ENCODE measurements at regions not wholly inside any gene's neighbourhood (a gene's known extent, or its start where the extent isn't known, plus 50 kb on each side); places are given as distances from the start of the nearest gene placed in this dataset.

GRCh38 chr2:221808488-221808887, 236.4 kb upstream of the EPHA4 start:
- TF ChIP-seq, protein P1, sequence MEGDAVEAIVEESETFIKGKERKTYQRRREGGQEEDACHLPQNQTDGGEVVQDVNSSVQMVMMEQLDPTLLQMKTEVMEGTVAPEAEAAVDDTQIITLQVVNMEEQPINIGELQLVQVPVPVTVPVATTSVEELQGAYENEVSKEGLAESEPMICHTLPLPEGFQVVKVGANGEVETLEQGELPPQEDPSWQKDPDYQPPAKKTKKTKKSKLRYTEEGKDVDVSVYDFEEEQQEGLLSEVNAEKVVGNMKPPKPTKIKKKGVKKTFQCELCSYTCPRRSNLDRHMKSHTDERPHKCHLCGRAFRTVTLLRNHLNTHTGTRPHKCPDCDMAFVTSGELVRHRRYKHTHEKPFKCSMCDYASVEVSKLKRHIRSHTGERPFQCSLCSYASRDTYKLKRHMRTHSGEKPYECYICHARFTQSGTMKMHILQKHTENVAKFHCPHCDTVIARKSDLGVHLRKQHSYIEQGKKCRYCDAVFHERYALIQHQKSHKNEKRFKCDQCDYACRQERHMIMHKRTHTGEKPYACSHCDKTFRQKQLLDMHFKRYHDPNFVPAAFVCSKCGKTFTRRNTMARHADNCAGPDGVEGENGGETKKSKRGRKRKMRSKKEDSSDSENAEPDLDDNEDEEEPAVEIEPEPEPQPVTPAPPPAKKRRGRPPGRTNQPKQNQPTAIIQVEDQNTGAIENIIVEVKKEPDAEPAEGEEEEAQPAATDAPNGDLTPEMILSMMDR (IDR thresholded peaks at IDR 0.05) = no peak
- TF ChIP-seq POLR2A (IDR thresholded peaks at IDR 0.05) = no peak
